GM18505 (cell line): ENCODE measurements at regions not wholly inside any gene's neighbourhood (a gene's known extent, or its start where the extent isn't known, plus 50 kb on each side); places are given as distances from the start of the nearest gene placed in this dataset.

ENCODE experiments used
- ATAC-seq: cut with Tn5 transposase; IDR thresholded peaks from one replicate; pipeline ENCODE4 v1.9.1; 2021; ENCODE audit not compliant: unreplicated experiment
- POLR2A ChIP-seq: IDR thresholded peaks from 4 replicates; pipeline ENCODE4 v1.6.1; 2011; ENCODE audit warnings: borderline replicate concordance; ENCODE audit not compliant: insufficient read depth, insufficient read length; ENCODE audit errors: extremely low read depth

GRCh38 chr4:125828346-125828745, 513.6 kb downstream of the FAT4 start:
- ATAC-seq, result no peak
- no peak for TF ChIP-seq POLR2A

DNA sequence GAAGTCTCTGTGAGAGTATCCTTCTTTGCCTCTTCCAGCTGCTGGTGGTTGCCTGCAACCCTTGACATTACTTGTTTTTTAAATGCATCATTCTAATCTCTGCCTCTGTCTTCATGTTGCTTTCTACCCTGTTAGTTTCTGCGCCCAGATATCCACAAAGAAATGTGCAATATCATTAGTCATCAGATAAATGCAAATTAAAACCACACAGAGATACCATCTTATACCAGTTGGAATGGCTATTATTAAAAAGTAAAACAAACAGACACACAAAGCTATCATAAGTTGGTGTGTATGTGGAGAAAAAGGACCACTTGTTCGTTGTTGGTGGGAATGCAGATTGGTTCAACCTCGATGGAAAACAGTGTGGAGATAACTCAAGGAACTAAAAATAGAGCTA, 517.4 kb downstream of the FAT4 start:
- no peak for ATAC-seq
- no peak for TF ChIP-seq POLR2A

GRCh38 chr4:125836597-125837195, 521.9 kb downstream of the FAT4 start:
- ATAC-seq, result no peak
- no peak for TF ChIP-seq POLR2A

- no peak for TF ChIP-seq POLR2A
Observed at GRCh38 chr4:125837493-125838201, 522.9 kb downstream of the FAT4 start.

DNA sequence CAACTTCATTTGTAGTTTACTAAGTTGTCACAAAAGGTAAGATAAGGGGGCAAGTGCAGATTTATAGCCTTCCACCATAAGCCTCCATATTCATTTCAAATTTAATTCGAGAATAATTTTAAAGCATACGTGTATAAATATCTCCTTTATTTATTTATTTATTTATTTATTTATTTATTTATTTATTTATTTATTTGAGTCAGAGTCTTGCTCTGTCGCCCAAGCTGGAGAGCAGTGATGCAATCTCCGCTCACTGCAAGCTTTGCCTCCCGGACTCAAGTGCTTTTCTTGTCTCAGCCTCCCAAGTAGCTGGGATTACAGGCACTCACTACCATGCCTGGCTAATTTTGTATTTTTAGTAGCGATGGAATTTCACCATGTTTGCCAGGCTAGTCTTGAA, 523.4 kb downstream of the FAT4 start:
- no peak for ATAC-seq
- no peak for TF ChIP-seq POLR2A

More at GRCh38 chr4:125837493-125838201, 522.9 kb downstream of the FAT4 start:
- no peak for ATAC-seq

DNA sequence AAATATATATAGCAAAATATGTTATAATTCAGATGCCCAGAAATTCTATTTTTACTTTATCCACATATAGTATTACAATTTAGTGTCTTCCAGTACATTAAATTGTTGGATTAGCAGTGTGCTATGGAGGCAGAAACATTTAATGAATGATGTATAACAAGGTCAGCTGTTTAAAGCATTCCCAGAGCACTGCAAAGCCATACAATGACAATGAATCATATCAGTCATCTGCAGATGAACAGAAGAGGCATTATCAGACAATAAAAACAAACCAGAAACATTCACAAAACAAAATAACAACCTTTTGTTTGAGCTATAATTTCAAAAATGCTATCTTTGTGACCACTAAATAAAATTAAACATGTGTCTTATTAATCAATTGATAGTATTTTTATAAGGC, 524.2 kb downstream of the FAT4 start:
- no peak for ATAC-seq
- TF ChIP-seq POLR2A, result no peak

- TF ChIP-seq POLR2A, result no peak
- ATAC-seq, result no peak
Observed at GRCh38 chr4:125843947-125844346, 529.2 kb downstream of the FAT4 start.

GRCh38 chr4:125847518-125847917, 532.8 kb downstream of the FAT4 start:
- no peak for ATAC-seq
- no peak for TF ChIP-seq POLR2A

DNA sequence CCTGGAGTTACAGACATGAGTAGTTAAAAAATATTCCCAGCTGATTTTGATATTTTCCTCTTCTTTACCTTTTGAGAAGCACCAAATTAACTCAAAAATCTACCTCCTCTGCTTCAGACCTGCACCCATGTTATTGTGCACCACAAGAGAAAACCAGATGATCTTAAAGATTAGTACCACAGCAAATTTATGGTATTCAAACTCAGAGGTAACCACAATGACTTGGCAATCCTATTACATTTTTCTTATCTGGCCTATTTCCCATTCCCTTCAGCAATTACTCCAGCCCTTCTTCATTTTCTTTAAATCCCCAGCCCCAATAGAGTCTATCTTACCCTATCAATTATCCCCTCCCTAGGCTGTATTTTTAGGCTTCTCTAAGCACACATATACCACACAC, 535.1 kb downstream of the FAT4 start:
- TF ChIP-seq POLR2A, result no peak
- no peak for ATAC-seq

- no peak for ATAC-seq
- TF ChIP-seq POLR2A, result no peak
Observed at GRCh38 chr4:125891597-125892258, 577.0 kb downstream of the FAT4 start.

DNA sequence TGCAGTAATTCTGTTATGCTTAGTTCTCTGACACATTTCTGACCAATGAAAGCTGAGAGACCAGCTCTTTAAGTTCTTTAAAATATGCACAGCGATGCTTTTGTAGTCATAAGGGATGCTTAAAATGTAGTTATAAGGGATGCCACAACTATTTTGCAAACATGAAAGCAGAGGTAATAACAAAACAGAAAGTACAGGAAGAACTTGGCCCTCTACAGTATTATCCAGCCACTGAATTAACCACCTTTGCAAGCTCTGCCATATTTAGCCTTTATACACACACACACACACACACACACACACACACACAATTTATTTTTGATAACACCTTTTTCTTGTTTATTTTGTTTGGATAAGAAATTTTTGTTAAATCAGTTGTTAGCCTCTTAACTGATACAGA, 590.0 kb downstream of the FAT4 start:
- no peak for TF ChIP-seq POLR2A
- ATAC-seq, result no peak

- TF ChIP-seq POLR2A, result no peak
- ATAC-seq, result no peak
Observed at GRCh38 chr4:125911058-125911457, 596.3 kb downstream of the FAT4 start.

- no peak for TF ChIP-seq POLR2A
Observed at GRCh38 chr4:125911481-125911880, 596.7 kb downstream of the FAT4 start.

DNA sequence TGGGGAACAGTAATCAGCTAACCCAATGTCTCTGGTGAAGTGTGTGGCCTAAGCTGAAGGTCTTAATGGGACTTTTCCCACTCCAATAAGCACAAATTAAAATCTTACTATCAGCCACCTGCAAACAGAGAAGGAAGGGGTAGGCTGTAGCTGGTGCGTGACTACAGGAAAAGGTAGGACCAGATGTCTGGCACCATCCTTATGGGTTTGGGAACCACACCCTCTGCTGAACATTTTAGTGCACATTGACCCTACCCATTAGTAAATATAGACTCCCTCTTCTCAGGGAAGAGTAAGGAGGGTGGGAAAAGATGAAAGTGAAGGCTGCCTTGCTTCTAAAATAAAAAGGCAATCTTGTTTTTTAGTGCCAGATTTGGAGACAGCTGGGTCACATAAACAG, 602.8 kb downstream of the FAT4 start:
- ATAC-seq, result no peak
- no peak for TF ChIP-seq POLR2A

More at GRCh38 chr4:125911481-125911880, 596.7 kb downstream of the FAT4 start:
- ATAC-seq, result no peak

- no peak for TF ChIP-seq POLR2A
- ATAC-seq, result no peak
Observed at GRCh38 chr4:125928652-125929051, 613.9 kb downstream of the FAT4 start.

GRCh38 chr4:125938541-125938940, 623.8 kb downstream of the FAT4 start:
- no peak for ATAC-seq
- TF ChIP-seq POLR2A, result no peak
